A673 (cell line): ENCODE measurements at regions not wholly inside any gene's neighbourhood (a gene's known extent, or its start where the extent isn't known, plus 50 kb on each side); places are given as distances from the start of the nearest gene placed in this dataset.

Source experiments
- BruUV-seq: library from RNA; stranded (reverse); fragments of 400-500 nt; replicated peaks from 2 replicates; lab custom pipeline; 2021; lab: Mats Ljungman, UMichigan
- CTCF ChIA-PET: fragments of 300-600 bp; sonication (Branson Sonifier 250); formaldehyde crosslinking; loops from one replicate; lab custom pipeline; 2022; ENCODE audit warnings: antibody characterized with exemption; lab: Charles Lee
- POLR2A ChIA-PET: fragments of 300-600 bp; sonication (Branson Sonifier 250); formaldehyde crosslinking; loops from one replicate; lab custom pipeline; 2022; ENCODE audit warnings: antibody characterized with exemption; ENCODE audit not compliant: low non-redundant PET; lab: Charles Lee
- DNase-seq: peaks from one replicate; pipeline ENCODE4 v3.0.0-alpha.2; 2015; ENCODE audit warnings: low spot score
- H3K27ac ChIP-seq: fragments of 200-600 bp; sonication (generic); 2 replicates; pipeline ENCODE4 v1.5.1; 2016; ENCODE audit warnings: mixed run types, low read depth, mild to moderate bottlenecking, mixed read lengths, antibody characterized with exemption, low read length; ENCODE audit not compliant: poor library complexity, severe bottlenecking
- H3K27me3 ChIP-seq: fragments of 200-600 bp; sonication (generic); replicated peaks from 2 replicates; pipeline ENCODE4 v1.6.1; 2017; ENCODE audit warnings: mixed run types, low read depth, mild to moderate bottlenecking, mixed read lengths, antibody characterized with exemption, low read length; ENCODE audit not compliant: insufficient read depth, poor library complexity
- H3K36me3 ChIP-seq: fragments of 200-600 bp; sonication (generic); 2 replicates; pipeline ENCODE4 v1.6.1; 2016; ENCODE audit warnings: mixed run types, mild to moderate bottlenecking, mixed read lengths, antibody characterized with exemption, low read length; ENCODE audit not compliant: insufficient read depth, poor library complexity, severe bottlenecking
- H3K4me1 ChIP-seq: fragments of 200-600 bp; sonication (generic); 2 replicates; pipeline ENCODE4 v1.6.1; 2017; ENCODE audit warnings: mixed run types, mild to moderate bottlenecking, mixed read lengths, antibody characterized with exemption, low read length; ENCODE audit not compliant: insufficient read depth, poor library complexity, severe bottlenecking
- H3K4me3 ChIP-seq: fragments of 200-600 bp; sonication (generic); 2 replicates; pipeline ENCODE4 v1.5.1; 2016; ENCODE audit warnings: low read depth, mixed run types, mild to moderate bottlenecking, mixed read lengths, low read length; ENCODE audit not compliant: poor library complexity, severe bottlenecking
- H3K9me3 ChIP-seq: fragments of 200-600 bp; sonication (generic); 2 replicates; pipeline ENCODE4 v1.6.1; 2016; ENCODE audit warnings: mixed run types, low read depth, mild to moderate bottlenecking, mixed read lengths, antibody characterized with exemption, low read length; ENCODE audit not compliant: poor library complexity, severe bottlenecking
- EZH2 ChIP-seq: fragments of 200-600 bp; sonication (generic); IDR thresholded peaks from 2 replicates; pipeline ENCODE4 v1.6.1; 2017; ENCODE audit warnings: borderline replicate concordance, low read depth, mild to moderate bottlenecking, mixed read lengths, antibody characterized with exemption, low read length; ENCODE audit not compliant: poor library complexity, severe bottlenecking
- intact Hi-C: fragments of 100-400 bp; cut with micrococcal nuclease; formaldehyde crosslinking; loops from one replicate; pipeline ENCODE4 v1.10.0; 2022; ENCODE audit not compliant: unreplicated experiment
- TF ChIP-seq, protein P1 (sequence below): fragments of 300-800, 200-600 bp; sonication (generic); conservative IDR thresholded peaks from 2 replicates; pipeline ENCODE4 v1.5.1; 2017; ENCODE audit warnings: low read depth, mild to moderate bottlenecking, antibody characterized with exemption, low read length, moderate library complexity, mixed read lengths

DNA sequence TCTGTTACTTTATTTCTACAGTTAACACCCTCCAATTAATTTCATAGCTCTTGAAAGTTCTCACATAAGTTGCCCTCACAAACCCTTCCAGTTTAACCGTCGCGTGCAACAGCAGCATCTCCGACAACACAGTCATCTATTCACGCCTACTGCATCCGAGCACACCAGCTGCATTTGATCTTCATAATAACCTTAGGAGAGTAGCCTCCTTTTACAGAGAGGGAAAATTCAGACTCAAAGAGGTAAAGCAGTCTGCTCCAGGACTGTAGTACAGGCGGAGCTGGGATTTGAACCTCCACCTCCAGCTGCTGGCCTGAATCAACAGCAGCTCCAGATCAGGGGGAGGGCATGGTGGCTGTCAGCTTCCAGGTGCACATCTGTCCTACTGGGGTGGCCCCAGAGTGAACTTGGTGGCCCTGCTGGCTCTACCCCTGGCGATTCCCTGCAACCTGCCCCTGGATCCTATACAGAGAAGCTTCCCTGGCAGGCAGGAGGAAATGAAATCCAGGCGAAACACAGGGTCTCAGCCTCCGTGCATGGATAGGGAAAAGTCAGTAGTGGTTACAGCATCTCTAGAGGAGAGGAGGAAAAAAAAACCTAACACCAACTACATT lies 71.6 kb upstream of the UNC5A start:
- Histone ChIP-seq H3K36me3 (no peaks in the 10 kb centered on the region), H3K27me3 (no peaks in the 10 kb centered on the region), H3K27ac (no peak overlapping the region), H3K4me3 (no peak overlapping the region), H3K9me3 (no peaks in the 10 kb centered on the region), H3K4me1 (peaks cover 6% of the 10 kb centered on the region)
- TF ChIP-seq EZH2 = no peak
- TF ChIP-seq, protein P1, sequence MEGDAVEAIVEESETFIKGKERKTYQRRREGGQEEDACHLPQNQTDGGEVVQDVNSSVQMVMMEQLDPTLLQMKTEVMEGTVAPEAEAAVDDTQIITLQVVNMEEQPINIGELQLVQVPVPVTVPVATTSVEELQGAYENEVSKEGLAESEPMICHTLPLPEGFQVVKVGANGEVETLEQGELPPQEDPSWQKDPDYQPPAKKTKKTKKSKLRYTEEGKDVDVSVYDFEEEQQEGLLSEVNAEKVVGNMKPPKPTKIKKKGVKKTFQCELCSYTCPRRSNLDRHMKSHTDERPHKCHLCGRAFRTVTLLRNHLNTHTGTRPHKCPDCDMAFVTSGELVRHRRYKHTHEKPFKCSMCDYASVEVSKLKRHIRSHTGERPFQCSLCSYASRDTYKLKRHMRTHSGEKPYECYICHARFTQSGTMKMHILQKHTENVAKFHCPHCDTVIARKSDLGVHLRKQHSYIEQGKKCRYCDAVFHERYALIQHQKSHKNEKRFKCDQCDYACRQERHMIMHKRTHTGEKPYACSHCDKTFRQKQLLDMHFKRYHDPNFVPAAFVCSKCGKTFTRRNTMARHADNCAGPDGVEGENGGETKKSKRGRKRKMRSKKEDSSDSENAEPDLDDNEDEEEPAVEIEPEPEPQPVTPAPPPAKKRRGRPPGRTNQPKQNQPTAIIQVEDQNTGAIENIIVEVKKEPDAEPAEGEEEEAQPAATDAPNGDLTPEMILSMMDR = no peak
- POLR2A ChIA-PET = no interaction called here
- CTCF ChIA-PET = no interaction called here
- no TSS peak for BruUV-seq
- intact Hi-C loops = no loop called here
- DNase-seq = no peak

DNA sequence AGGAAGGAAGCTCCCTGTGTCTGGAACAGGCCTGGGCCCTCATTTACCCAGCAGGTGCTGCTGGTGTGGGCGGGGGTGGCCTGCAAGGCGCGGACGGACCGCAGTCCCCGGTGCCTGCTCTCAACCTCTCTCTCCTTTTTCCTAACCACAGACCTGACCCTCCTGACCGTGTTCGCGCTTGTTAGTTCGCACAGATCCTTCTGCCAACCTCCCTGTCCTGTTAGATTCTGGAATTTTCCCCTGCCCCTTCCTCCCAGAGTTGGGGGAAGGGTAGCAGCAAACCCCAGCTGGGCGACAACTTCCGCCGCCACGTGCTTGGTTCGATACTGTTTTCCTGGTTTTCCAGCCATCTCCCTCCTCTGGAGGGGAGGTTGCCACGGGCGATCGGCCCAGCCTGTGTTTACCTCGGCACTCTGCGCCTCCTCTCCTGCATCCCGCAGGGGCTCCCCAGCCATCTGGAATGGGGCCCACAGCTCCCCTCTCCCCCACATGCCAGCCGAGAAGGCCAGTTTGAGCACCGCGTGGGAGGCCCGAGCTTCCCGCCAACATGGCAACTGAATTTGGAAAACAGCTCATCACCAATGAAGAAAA lies 70.8 kb upstream of the UNC5A start:
- H3K4me1 ChIP-seq = peaks cover 6% of the 10 kb centered on the region
- no TSS peak for BruUV-seq
- DNase-seq = peak; percentile 46
- H3K27me3 ChIP-seq = no peaks in the 10 kb centered on the region
- H3K27ac ChIP-seq = no peak overlapping the region
- H3K4me3 ChIP-seq = no peak overlapping the region
- intact Hi-C loops = no loop called here
- TF ChIP-seq EZH2 = no peak
- TF ChIP-seq, protein P1 = no peak
- ChIA-PET POLR2A (no interaction called here), CTCF (no interaction called here)
- no peaks in the 10 kb centered on the region for H3K9me3 ChIP-seq
- H3K36me3 ChIP-seq = no peaks in the 10 kb centered on the region

DNA sequence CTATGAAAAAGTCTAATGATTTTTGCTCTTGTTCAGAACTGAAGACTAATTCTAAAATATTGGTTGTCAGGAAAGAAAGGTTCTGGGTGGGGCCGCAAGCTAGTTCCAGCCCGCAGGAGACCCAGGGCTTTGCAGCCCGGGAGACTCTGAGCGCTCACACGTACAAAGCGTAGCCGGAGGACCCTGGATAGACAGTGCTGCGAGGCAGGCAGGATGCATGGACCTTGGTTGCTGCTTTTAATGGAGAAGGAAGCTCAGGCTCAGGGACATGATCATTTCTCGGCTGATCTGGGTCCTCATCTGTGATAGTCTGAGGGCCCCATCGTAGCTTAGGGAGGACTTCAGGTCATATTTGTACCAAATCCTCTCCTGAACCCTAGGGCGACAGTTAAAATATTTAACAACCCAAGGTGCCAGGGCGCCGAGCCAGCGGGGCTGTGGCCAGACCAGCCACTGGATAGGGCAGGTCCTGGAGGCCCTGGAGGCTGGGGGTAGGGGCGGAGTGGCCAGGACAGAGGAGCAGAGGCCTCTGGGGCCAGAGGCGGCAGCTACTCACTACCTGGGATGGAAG lies 70.1 kb upstream of the UNC5A start:
- no peak for DNase-seq
- ChIA-PET POLR2A (no interaction called here), CTCF (no interaction called here)
- Histone ChIP-seq H3K9me3 (no peaks in the 10 kb centered on the region), H3K4me3 (no peak overlapping the region), H3K27ac (no peak overlapping the region), H3K4me1 (peaks cover 6% of the 10 kb centered on the region), H3K27me3 (no peaks in the 10 kb centered on the region), H3K36me3 (no peaks in the 10 kb centered on the region)
- no TSS peak for BruUV-seq
- intact Hi-C loops = no loop called here
- TF ChIP-seq EZH2 = no peak
- TF ChIP-seq, protein P1 = no peak
